MM.1S (cell line): ENCODE measurements at regions not wholly inside any gene's neighbourhood (a gene's known extent, or its start where the extent isn't known, plus 50 kb on each side); places are given as distances from the start of the nearest gene placed in this dataset.

Source experiments
- DNase-seq: peaks from one replicate; pipeline ENCODE4 v3.0.0-alpha.2; 2015
- H2AFZ ChIP-seq: fragments of 300-600 bp; sonication (generic); 2 replicates; pipeline ENCODE4 v1.6.0; 2016; ENCODE audit warnings: antibody characterized with exemption, low read length
- H3F3A ChIP-seq: fragments of 300-600 bp; sonication (generic); 2 replicates; pipeline ENCODE4 v1.6.1; 2016; ENCODE audit warnings: mild to moderate bottlenecking, antibody characterized with exemption, low read length, moderate library complexity, mixed read lengths; ENCODE audit not compliant: insufficient read depth
- H3K27ac ChIP-seq: fragments of 300-600 bp; sonication (generic); 2 replicates; pipeline ENCODE4 v1.5.1; 2016; ENCODE audit warnings: mild to moderate bottlenecking, low read length
- H3K27me3 ChIP-seq: fragments of 300-600 bp; sonication (generic); replicated peaks from 2 replicates; pipeline ENCODE4 v1.6.0; 2016; ENCODE audit warnings: low read length; ENCODE audit not compliant: insufficient read depth
- H3K36me3 ChIP-seq: fragments of 300-600 bp; sonication (generic); replicated peaks from 2 replicates; pipeline ENCODE4 v1.6.1; 2016; ENCODE audit warnings: mild to moderate bottlenecking, low read length, mixed read lengths; ENCODE audit not compliant: insufficient read depth
- H3K4me1 ChIP-seq: fragments of 300-600 bp; sonication (generic); 2 replicates; pipeline ENCODE4 v1.6.1; 2016; ENCODE audit warnings: low read length, mixed read lengths
- H3K4me2 ChIP-seq: fragments of 300-600 bp; sonication (generic); 2 replicates; pipeline ENCODE4 v1.6.0; 2016; ENCODE audit warnings: low read depth, low read length
- H3K4me3 ChIP-seq: fragments of 300-600 bp; sonication (generic); 2 replicates; pipeline ENCODE4 v1.5.1; 2016; ENCODE audit warnings: low read length, mixed read lengths
- H3K79me2 ChIP-seq: fragments of 300-600 bp; sonication (generic); 2 replicates; pipeline ENCODE4 v1.6.1; 2016; ENCODE audit warnings: mixed run types, low read length, mixed read lengths
- H3K9ac ChIP-seq: fragments of 300-600 bp; sonication (generic); 2 replicates; pipeline ENCODE4 v1.6.1; 2016; ENCODE audit warnings: low read length, mixed read lengths
- H3K9me2 ChIP-seq: fragments of 300-600 bp; sonication (generic); replicated peaks from 2 replicates; pipeline ENCODE4 v1.6.1; 2016; ENCODE audit warnings: mild to moderate bottlenecking, low read length, mixed read lengths; ENCODE audit not compliant: insufficient read depth
- H3K9me3 ChIP-seq: fragments of 300-600 bp; sonication (generic); replicated peaks from 2 replicates; pipeline ENCODE4 v1.6.1; 2016; ENCODE audit warnings: mild to moderate bottlenecking, low read length, mixed read lengths; ENCODE audit not compliant: insufficient read depth
- H4K20me1 ChIP-seq: fragments of 300-600 bp; sonication (generic); 2 replicates; pipeline ENCODE4 v1.6.1; 2016; ENCODE audit warnings: mild to moderate bottlenecking, low read length, moderate library complexity, mixed read lengths; ENCODE audit not compliant: insufficient read depth
- CTCF ChIP-seq: fragments of 300-600 bp; sonication (generic); IDR thresholded peaks from 2 replicates; pipeline ENCODE4 v1.5.1; 2016; ENCODE audit warnings: antibody characterized with exemption, low read length, mixed read lengths
- EZH2 ChIP-seq: fragments of 300-600 bp; sonication (generic); optimal IDR thresholded peaks from 2 replicates; pipeline ENCODE3; 2017; ENCODE audit warnings: low read depth, mild to moderate bottlenecking, antibody characterized with exemption, low read length, mixed read lengths
- EZH2phosphoT487 ChIP-seq: fragments of 300-600 bp; sonication (generic); IDR thresholded peaks from 2 replicates; pipeline ENCODE4 v1.6.1; 2018; ENCODE audit warnings: antibody characterized with exemption, low read length

GRCh38 chr5:143896966-143897365, 85.0 kb downstream of the HMHB1 start:
- no peaks in the 10 kb centered on the region for H3K9me3 ChIP-seq
- no peaks in the 10 kb centered on the region for H3K9me2 ChIP-seq
- DNase-seq, result no peak
- TF ChIP-seq EZH2 (no peak), CTCF (no peak), EZH2phosphoT487 (no peak)
- no peak overlapping the region for H2AFZ ChIP-seq
- no peaks in the 10 kb centered on the region for H3K79me2 ChIP-seq
- H3F3A ChIP-seq, result no peaks in the 10 kb centered on the region
- H4K20me1 ChIP-seq, result no peaks in the 10 kb centered on the region
- no peak overlapping the region for H3K4me2 ChIP-seq
- H3K4me3 ChIP-seq, result no peak overlapping the region
- H3K4me1 ChIP-seq, result no peaks in the 10 kb centered on the region
- no peaks in the 10 kb centered on the region for H3K27me3 ChIP-seq
- H3K27ac ChIP-seq, result no peak overlapping the region
- H3K9ac ChIP-seq, result no peak overlapping the region
- H3K36me3 ChIP-seq, result no peaks in the 10 kb centered on the region

- no peak overlapping the region for H3K27ac ChIP-seq
These were observed 86.4 kb downstream of the HMHB1 start for GRCh38 chr5:143898381-143898780.

GRCh38 chr5:143898916-143899591, 87.1 kb downstream of the HMHB1 start:
- Histone ChIP-seq H3K9ac (no peak overlapping the region), H3K27ac (no peak overlapping the region), H2AFZ (no peak overlapping the region)

More at GRCh38 chr5:143898381-143898780, 86.4 kb downstream of the HMHB1 start:
- Histone ChIP-seq H3K36me3 (no peaks in the 10 kb centered on the region), H3K9me3 (no peaks in the 10 kb centered on the region), H2AFZ (no peak overlapping the region), H3K9me2 (no peaks in the 10 kb centered on the region), H3K79me2 (no peaks in the 10 kb centered on the region), H3K4me1 (no peaks in the 10 kb centered on the region), H3K9ac (no peak overlapping the region), H3K4me2 (no peak overlapping the region), H3F3A (no peaks in the 10 kb centered on the region), H3K27me3 (no peaks in the 10 kb centered on the region), H3K4me3 (no peak overlapping the region), H4K20me1 (no peaks in the 10 kb centered on the region)
- no peak for DNase-seq
- no peak for TF ChIP-seq CTCF
- no peak for TF ChIP-seq EZH2phosphoT487
- TF ChIP-seq EZH2, result no peak

More at GRCh38 chr5:143898916-143899591, 87.1 kb downstream of the HMHB1 start:
- Histone ChIP-seq H3K79me2 (no peaks in the 10 kb centered on the region), H3K4me1 (no peaks in the 10 kb centered on the region), H4K20me1 (no peaks in the 10 kb centered on the region), H3F3A (no peaks in the 10 kb centered on the region), H3K4me2 (no peak overlapping the region), H3K4me3 (no peak overlapping the region), H3K9me3 (no peaks in the 10 kb centered on the region), H3K27me3 (no peaks in the 10 kb centered on the region), H3K36me3 (no peaks in the 10 kb centered on the region), H3K9me2 (no peaks in the 10 kb centered on the region)
- DNase-seq, result no peak
- TF ChIP-seq CTCF (no peak), EZH2 (no peak), EZH2phosphoT487 (no peak)
